Pancreas (tissue), 10 donors: ENCODE measurements at regions not wholly inside any gene's neighbourhood (a gene's known extent, or its start where the extent isn't known, plus 50 kb on each side); places are given as distances from the start of the nearest gene placed in this dataset.
A peak's percentile ranks its signal among the peaks of the same experiment; 100 is the strongest.

Source experiments
- ATAC-seq, 4 donors: fragments of 200-7000 bp; cut with Tn5 transposase; one replicate each; pipeline versions ENCODE4 v1.8.0 to v1.9.1; 2020; ENCODE audit warnings: mild to moderate bottlenecking in 4 of 4, moderate library complexity in 4 of 4
- DNase-seq, 6 donors: peaks; one replicate each; pipeline ENCODE4 v3.0.0-alpha.2; 2020
- FAIRE-seq: peaks from 2 replicates; lab custom pipeline; 2012; peaks lifted over from hg19 to GRCh38; lab: Jason Lieb, UNC
- H3K27ac ChIP-seq, 4 donors: fragments of 200-600 bp; sonication (generic); 1 replicate in 3 of 4; 2 replicates in 1 of 4; pipeline versions ENCODE4 v1.5.0 to v1.8.0; 2020
- H3K27me3 ChIP-seq, 4 donors: fragments of 200-600 bp; one replicate each; pipeline ENCODE4 v1.8.0; 2021
- H3K36me3 ChIP-seq, 3 donors: fragments of 200-600 bp; sonication (generic) in 1 of 3; one replicate each; pipeline versions ENCODE4 v1.5.0 to v1.8.0; 2020 to 2021
- H3K4me1 ChIP-seq, 3 donors: fragments of 200-600 bp; one replicate each; pipeline ENCODE4 v1.8.0; 2021
- H3K4me3 ChIP-seq, 4 donors: fragments of 200-600 bp; sonication (generic) in 2 of 4; one replicate each; pipeline versions ENCODE4 v1.5.0 to v1.8.0; 2020 to 2021
- H3K9me3 ChIP-seq, 4 donors: fragments of 200-600 bp; one replicate each; pipeline ENCODE4 v1.8.0; 2021
- CTCF ChIP-seq, 4 donors: fragments of 200-600 bp; sonication (generic) in 3 of 4; IDR thresholded peaks; one replicate each; pipeline versions ENCODE4 v1.5.0 to v1.8.0; 2021; ENCODE audit warnings: antibody characterized with exemption in 4 of 4
- WGBS, 2 donors: extraction: QIAGEN DNeasy Blood & Tissue Kit; methylation state at CpG; one replicate each; pipeline ENCODE4 v1.1.7; 2013; 5-methylcytosine and 5-hydroxymethylcytosine counted together
- intact Hi-C, 3 donors: fragments of 100-400 bp; cut with DNase I; formaldehyde crosslinking; loops; one replicate each; pipeline versions ENCODE4 v1.11.1 to v1.14.2; 2022
- donor health status: healthy with polysubstance abuse.
- donor health status: DM: no; HTN: no; CAD: no; lungs with moderate emphysema.
- donor health status: DM: no; HTN: no; CAD: no.
- donor health status: control.
- donor health status: control.
- donor health status: Bipolar disorder and iron deficiency.
- donor health status: DM: yes; HTN: yes; CAD: no.
- donor health status: DM: no; HTN: no; CAD: no.
- donor health status: DM: no; HTN: no; CAD: no.
- donor health status: DM: yes; HTN: yes; CAD: no.

GRCh38 chr3:162865466-162865865 is 1368.9 kb downstream of the OTOL1 start:
- ATAC-seq (no peak), DNase-seq (no peak), FAIRE-seq (no peak)
- Histone ChIP-seq H3K4me3 (no peak overlapping the region), H3K9me3 (no peaks in the 10 kb centered on the region), H3K27me3 (no peaks in the 10 kb centered on the region), H3K4me1 (no peaks in the 10 kb centered on the region), H3K27ac (no peak overlapping the region), H3K36me3 (no peaks in the 10 kb centered on the region)
- no peak for TF ChIP-seq CTCF (IDR thresholded peaks at IDR 0.05)
- intact Hi-C loops = no loop called here
- 14% methylated on average over 1 of the region's 1 CpG; no CpG with 5 or more reads in 1 of the 2 donors for whole genome bisulfite sequencing, 2 donors

- DNase-seq (no peak), FAIRE-seq (no peak), ATAC-seq (no peak)
- WGBS, 2 donors = 72% methylated on average over 1 of the region's 1 CpG; no CpG with 5 or more reads in 1 of the 2 donors
- Histone ChIP-seq H3K4me3 (no peak overlapping the region), H3K9me3 (no peaks in the 10 kb centered on the region), H3K27ac (no peak overlapping the region), H3K27me3 (no peaks in the 10 kb centered on the region), H3K36me3 (no peaks in the 10 kb centered on the region), H3K4me1 (no peaks in the 10 kb centered on the region)
- no peak for TF ChIP-seq CTCF (IDR thresholded peaks at IDR 0.05)
- intact Hi-C loops = no loop called here
These were observed 1382.5 kb downstream of the OTOL1 start for GRCh38 chr3:162879021-162879562.

- intact Hi-C loops = no loop called here
- no peak overlapping the region for H3K4me3 ChIP-seq
- H3K36me3 ChIP-seq = no peaks in the 10 kb centered on the region
- no peak overlapping the region for H3K27ac ChIP-seq
- H3K4me1 ChIP-seq = no peaks in the 10 kb centered on the region
- DNase-seq (no peak), ATAC-seq (no peak), FAIRE-seq (no peak)
- no peak for TF ChIP-seq CTCF (IDR thresholded peaks at IDR 0.05)
- WGBS, 2 donors = 58% methylated on average over 2 of the region's 2 CpGs; no CpG with 5 or more reads in 1 of the 2 donors
- H3K27me3 ChIP-seq = no peaks in the 10 kb centered on the region
- no peaks in the 10 kb centered on the region for H3K9me3 ChIP-seq
These were observed 1387.8 kb downstream of the OTOL1 start for GRCh38 chr3:162884373-162884772.

- Histone ChIP-seq H3K27ac (no peak overlapping the region), H3K4me3 (no peak overlapping the region), H3K4me1 (no peaks in the 10 kb centered on the region), H3K36me3 (no peaks in the 10 kb centered on the region), H3K9me3 (no peaks in the 10 kb centered on the region), H3K27me3 (no peaks in the 10 kb centered on the region)
- WGBS, 2 donors = 8% methylated on average over 6 of the region's 6 CpGs; no CpG with 5 or more reads in 1 of the 2 donors
- FAIRE-seq (no peak), DNase-seq (no peak), ATAC-seq (peak in 1 of 4 donors; percentile 14)
- intact Hi-C loops = no loop called here
- no peak for TF ChIP-seq CTCF (IDR thresholded peaks at IDR 0.05)
These were observed 1396.5 kb downstream of the OTOL1 start for GRCh38 chr3:162892921-162893793.

GRCh38 chr3:162897291-162897690 is 1400.7 kb downstream of the OTOL1 start:
- intact Hi-C loops = no loop called here
- Histone ChIP-seq H3K27ac (no peak overlapping the region), H3K36me3 (no peaks in the 10 kb centered on the region), H3K4me1 (no peaks in the 10 kb centered on the region), H3K4me3 (no peak overlapping the region), H3K27me3 (no peaks in the 10 kb centered on the region), H3K9me3 (no peaks in the 10 kb centered on the region)
- TF ChIP-seq CTCF (IDR thresholded peaks at IDR 0.05) = no peak
- ATAC-seq (no peak), FAIRE-seq (no peak), DNase-seq (no peak)
